EL (cell line): ENCODE measurements at regions not wholly inside any gene's neighbourhood (a gene's known extent, or its start where the extent isn't known, plus 50 kb on each side); places are given as distances from the start of the nearest gene placed in this dataset.
A peak's percentile ranks its signal among the peaks of the same experiment; 100 is the strongest.
"Not testable (repeated sequence)": the region's sequence is repeated elsewhere in the genome, so short reads cannot be mapped to it uniquely, and the experiment has no call there.

Source experiments
- DNase-seq: peaks from one replicate; pipeline ENCODE4 v3.0.0-alpha.2; 2016

- DNase-seq, result no peak
Measured at GRCh38 chr2:104904889-104905288, 51.0 kb downstream of the POU3F3 start.

DNA sequence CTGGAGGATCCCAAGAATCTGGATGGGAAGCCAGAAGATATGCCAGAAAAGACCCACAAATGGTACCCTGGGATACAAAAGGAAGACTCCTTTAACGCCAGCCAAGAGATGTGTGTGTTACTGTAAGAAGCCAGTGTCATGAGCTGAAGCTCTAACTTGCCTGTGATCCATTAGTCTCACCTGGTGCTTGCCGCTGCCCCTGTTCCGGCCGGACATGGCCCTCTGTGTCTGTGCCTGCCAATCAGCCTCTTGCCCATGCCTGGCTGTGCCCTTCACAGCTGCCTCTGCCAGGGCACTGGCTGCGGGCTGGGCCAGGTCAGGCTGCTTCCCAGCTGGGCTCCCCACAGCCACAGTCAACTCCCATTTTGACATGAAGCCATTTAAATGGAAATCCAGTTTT lies 55.4 kb downstream of the POU3F3 start:
- DNase-seq, result no peak

DNA sequence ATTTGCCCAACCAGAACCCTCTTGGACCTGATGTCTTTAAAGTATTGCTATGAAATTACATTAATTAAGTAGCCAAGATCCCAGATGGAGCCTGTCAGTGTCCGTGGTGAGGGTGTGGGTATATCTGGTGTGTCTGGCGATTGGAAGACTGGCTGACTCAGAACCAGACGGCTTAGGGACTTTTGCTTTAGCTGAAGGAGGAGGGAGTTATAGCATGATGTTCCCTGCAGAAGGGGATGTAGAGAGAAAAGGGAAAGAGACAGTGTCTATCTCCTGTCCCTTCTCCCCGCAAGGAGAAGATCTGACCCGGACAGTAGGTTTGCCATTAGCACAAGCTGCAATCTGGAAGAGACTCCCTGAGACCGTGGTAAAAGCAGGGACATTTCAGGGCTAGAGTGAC lies 60.6 kb downstream of the POU3F3 start:
- DNase-seq, result no peak

- no peak for DNase-seq
Measured at GRCh38 chr2:104915107-104915793, 61.3 kb downstream of the POU3F3 start.

DNA sequence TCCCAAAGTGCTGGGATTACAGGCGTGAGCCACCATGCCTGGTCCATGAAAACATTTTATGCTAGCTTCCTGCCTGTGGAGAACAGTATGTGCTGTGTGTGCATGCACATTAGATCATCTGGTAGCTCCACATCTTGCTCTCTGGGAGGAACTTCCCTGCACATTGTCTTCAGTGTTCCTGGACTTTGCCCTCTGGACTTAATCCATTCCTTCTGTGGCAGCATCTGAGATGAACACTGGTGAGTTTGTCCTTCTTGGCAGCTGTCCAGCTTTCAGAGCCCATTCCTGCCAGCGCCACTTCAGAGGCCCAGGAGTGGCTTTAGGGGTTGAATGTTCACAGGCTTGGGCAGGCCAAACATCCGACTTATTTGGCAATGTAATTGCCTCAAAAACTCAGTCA lies 65.2 kb downstream of the POU3F3 start:
- DNase-seq, result no peak

DNA sequence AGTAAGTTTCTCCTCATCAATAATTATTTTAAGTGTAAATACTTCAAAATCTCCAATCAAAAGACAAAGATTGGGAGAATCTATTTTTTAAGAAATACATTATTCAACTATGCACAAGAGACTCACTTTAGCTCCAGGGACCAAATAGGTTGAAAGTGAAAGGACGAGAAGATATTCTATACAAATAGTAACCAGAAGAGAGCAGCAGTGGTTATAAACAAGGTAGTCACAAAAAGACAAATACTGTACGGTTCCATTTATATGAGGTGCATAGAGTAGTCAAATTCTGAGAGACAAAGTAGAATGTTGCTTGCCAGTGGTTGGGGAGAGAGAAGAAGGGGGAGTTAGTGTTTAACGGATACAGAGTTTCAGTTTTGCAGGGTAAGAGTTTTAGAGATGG lies 69.8 kb downstream of the POU3F3 start:
- no peak for DNase-seq

- no peak for DNase-seq
Measured at GRCh38 chr2:104929663-104930062, 75.7 kb downstream of the POU3F3 start.

GRCh38 chr2:104930732-104931131 lies 76.8 kb downstream of the POU3F3 start:
- DNase-seq, result no peak

GRCh38 chr2:104932243-104932642 lies 78.3 kb downstream of the POU3F3 start:
- no peak for DNase-seq

DNA sequence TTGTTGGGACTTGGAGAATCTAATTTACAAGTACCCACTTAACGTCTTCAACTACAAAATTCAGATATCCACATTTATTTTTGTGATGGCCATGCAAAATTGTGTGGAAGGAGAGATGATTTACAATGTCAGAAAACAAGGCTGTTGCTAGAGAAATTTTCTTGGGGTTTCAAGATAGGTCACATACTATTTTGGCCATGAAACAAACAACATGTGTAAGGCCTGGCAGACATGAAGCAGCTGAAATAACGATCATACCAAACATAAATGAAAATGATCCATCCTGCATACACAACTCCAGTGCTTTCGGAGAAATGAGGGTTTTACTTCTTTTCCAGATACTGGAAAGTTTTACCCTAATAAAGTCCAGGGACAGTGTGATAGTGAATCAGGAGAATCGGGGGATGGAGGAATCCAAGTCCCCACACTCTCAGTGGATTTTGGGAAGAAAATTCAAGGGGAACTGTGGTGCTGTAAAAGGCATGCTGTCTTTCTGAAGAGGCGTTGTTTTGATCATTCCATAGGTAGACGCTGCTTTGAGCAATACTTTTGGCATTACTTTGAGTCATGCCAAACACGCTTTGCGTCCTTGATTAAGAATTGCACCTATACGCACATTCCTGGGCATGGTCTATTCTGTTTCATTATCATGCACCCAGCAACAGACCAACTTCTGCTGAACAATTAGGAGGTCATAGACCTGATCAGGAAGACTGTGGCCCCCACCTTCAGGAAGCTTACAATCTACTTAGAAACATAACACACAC lies 79.4 kb downstream of the POU3F3 start:
- no peak for DNase-seq

DNA sequence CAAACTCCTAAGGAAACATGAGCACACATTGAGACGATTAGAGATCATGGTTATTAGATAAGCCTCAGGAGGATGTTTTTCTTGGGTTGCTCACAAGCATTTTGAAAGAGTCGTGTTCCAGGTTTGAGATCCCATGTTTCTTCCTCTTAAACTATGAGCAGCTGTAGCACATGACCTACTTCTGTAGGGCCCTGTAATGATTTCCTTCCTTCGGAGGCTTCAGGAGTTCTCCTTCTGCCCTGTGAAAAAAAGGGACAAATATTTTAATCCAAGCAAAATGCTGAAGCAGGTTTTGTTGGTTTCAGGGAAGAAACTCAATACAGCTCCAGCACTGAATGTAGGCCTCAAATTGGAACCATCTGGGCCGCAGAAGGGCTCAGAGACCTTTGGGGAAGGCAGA lies 82.6 kb downstream of the POU3F3 start:
- DNase-seq, result no peak

DNA sequence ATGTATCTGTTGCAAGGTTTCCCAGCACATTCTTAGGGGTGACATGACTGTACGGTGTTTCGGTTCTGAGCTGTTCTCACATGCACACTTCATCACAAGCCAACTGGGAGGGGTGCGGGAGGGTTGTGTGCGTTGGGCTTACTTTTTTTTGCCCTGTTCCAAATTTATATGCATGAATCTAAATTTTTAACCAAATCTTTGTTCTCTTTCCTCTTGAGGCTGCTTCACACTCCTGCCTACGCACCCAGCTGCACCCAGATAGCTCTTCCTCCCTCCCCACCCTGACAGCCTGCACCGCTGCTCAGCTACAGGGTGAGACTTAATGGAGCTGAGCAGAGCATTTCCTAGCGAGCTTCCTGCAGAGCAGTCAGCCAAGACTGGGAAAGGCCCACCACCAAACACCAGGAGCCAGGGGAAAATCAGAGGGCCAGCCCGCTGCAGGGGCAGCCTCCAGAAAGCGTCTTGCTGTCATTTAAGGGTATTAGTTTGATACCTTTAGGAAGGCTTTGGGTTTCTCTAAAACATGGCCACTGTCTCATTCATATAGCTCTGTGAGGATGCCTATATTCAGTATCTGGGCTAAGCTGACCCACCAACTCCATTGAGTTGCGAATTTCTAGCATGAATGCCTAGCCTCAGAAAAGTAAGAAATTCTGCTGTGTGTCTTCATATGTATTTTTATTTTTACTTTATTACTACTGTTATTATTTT lies 84.5 kb downstream of the POU3F3 start:
- DNase-seq, result no peak

DNA sequence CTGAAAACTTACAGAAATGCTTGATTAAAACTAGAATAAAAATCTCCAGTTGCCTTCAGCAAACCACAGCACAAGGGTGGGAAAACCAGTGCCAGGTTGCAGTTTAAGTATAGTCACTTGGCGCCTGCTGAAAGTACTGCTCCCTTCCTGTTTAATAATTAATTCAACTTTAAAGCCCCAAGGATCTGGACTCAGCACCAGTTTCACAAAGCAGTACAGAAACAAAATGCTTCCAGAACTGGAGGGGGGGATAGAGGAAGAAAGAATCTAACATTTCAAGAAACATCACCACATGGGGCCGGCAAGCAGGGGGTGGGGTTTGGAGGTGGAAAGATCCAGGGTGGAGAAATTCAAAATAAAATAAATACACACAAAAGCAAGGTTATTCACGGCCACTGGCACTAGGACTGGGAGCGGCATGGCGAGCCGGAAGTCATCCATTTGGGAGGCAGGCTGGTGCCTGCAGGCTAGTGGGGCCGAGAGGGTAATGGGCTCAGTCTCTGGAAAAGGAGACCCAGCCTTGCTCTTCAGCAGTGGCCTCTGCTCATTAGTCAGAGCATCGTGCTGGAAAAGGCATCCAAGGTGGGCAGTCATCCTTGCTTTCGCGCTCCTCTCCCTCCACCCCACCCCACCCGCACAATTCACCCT lies 85.8 kb downstream of the POU3F3 start:
- DNase-seq, result no peak

- peak; percentile 1 for DNase-seq
Measured at GRCh38 chr2:104944495-104944894, 90.6 kb downstream of the POU3F3 start.

- DNase-seq, result no peak
Measured at GRCh38 chr2:104945121-104945520, 91.2 kb downstream of the POU3F3 start.

DNA sequence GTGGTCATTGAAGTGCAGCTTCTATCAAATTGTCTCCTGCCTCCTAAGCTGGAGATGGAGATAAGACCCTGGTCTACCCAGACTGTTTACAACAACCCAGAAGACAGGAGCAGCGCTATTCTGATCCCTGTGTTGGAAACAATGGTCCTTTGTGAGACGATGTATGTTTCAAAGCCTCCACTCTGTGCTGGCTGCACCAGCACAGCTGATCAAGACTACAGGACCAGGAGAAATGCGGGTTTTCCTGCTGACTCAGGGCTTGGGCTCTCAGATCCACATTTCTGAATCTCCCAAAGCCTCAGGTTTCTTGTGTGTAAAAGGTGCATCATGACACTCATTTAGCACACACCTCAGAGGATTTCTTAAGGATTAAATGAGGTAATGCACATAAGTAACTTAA lies 92.0 kb downstream of the POU3F3 start:
- DNase-seq, result no peak

GRCh38 chr2:104947456-104947855 lies 90.4 kb upstream of the MRPS9 start:
- DNase-seq, result not testable (repeated sequence)

- no peak for DNase-seq
Measured at GRCh38 chr2:104952976-104953375, 84.9 kb upstream of the MRPS9 start.

DNA sequence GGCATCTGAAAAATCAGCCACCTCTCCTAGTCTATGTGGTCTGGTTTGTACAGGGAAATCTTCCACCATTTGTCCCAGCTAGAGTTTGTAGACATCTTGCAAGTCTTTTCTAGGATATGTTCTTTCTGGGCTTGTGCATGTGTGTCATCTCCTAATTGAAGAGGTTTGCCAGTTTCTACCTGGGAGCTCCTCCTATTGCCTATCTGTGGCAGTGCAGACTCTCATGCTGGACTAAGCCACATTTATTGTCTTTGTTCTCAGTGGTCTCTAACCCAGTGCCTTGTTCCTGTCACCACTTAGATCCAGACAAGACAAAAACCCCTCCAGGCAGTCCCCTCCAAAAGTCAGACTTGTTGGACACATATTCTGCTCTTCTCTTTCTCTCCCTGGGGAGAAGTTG lies 72.0 kb upstream of the MRPS9 start:
- DNase-seq, result no peak

GRCh38 chr2:104969564-104969963 lies 68.3 kb upstream of the MRPS9 start:
- no peak for DNase-seq

DNA sequence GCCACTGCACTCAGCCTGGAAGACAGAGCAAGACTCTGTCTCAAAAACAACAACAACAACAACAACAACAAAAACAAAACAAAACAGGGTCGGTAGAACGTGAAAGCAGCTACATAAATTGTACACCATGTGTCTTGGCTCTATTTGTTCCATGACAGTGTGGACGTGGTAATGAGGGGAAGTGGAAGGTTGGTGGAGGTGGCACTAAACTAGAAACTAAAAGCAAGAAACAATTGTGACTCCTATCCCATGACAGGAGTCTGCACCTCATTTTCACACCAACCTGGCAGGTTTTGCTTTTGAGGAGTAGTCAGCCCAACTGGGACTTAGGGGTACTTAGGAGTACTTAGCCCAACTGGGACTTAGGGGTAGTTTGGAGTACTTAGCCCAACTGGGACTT lies 62.5 kb upstream of the MRPS9 start:
- DNase-seq, result no peak

DNA sequence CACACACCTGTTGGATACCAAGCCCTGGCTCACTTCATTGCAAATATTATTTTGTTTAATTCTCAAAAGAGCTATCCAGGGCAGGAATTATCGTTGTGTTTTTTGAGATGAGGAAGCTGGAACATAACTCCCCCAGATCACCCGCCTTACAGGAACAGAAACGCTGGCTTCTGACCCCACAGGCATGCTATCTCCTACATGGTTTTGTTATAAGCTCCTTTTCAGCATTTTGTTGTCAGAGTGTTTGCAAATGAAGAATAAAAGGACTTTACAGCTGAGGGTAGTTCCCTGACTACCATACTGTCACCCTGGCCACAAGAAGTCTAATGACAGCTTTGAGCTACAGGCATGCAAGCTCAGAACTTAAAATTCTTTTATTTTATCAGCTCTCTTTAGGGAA lies 62.0 kb upstream of the MRPS9 start:
- no peak for DNase-seq

DNA sequence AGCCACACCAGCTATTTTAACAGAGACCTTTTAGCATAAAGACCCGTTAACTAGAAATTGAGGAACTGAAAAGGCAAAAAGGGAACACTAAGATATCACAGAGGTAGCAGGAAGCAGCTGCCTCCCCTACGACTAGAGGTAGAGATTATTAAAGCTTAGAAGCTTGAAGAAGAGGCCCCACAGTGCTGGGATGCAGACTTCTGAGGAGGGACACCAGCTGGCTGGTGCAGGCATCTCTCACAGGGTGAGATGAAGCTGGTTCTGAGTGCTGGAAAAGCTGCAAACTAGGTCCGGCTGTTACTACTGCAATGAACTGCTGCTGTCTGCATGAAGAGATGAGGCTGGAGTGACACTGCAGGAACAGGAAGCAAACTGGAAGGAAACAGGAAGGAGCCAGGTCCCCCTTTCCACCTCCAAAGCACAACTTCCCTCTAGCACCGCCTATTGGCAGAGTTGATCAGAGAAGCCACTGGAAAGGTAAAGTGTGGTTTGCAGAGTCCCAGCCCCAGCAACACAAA lies 61.2 kb upstream of the MRPS9 start:
- DNase-seq, result no peak
